ENCODE measurements at regions not wholly inside any gene's neighbourhood (a gene's known extent, or its start where the extent isn't known, plus 50 kb on each side); places are given as distances from the start of the nearest gene placed in this dataset.

GRCh38 chr16:35605921-35606320 lies 2146.5 kb downstream of the TP53TG3F start:
- H3K9me2 ChIP-seq (ENCODE audit: insufficient read depth) = no peaks in the 10 kb centered on the region
- H3K4me1 ChIP-seq (ENCODE audit: control insufficient read depth in 1 of 2, insufficient read depth in 2 of 2, low read length in 2 of 2) = no peaks in the 10 kb centered on the region
- intact Hi-C loops (cut with micrococcal nuclease) = loop anchor here (10.0 kb wide), 1 partner anchor 159 kb away; no protein-coding TSS in a partner anchor
- ATAC-seq (no peak), DNase-seq (ENCODE audit: low read depth, low spot score) (no peak)
- H3K79me2 ChIP-seq (ENCODE audit: insufficient read depth, low read length) = no peaks in the 10 kb centered on the region
- H3K9me3 ChIP-seq (ENCODE audit: control insufficient read depth in 1 of 2, insufficient read depth in 1 of 2, low read depth in 1 of 2, low read length in 2 of 2) = no peaks in the 10 kb centered on the region
- H3K4me3 ChIP-seq (replicated peaks in 1 of 2; ENCODE audit: low read depth in 1 of 2, low read length in 2 of 2) = no peak overlapping the region
- no peak overlapping the region for H2AFZ ChIP-seq (ENCODE audit: low read depth, low read length, poor library complexity, severe bottlenecking)
- no TSS peak for BruUV-seq (replicated peaks)
- no peaks in the 10 kb centered on the region for H3K36me3 ChIP-seq (ENCODE audit: control insufficient read depth in 1 of 2, insufficient read depth in 2 of 2, low read length in 2 of 2)
- H3K27ac ChIP-seq (ENCODE audit: low read depth, low read length) = no peak overlapping the region
- H3K9ac ChIP-seq (ENCODE audit: low read length) = no peak overlapping the region
- no peaks in the 10 kb centered on the region for H4K20me1 ChIP-seq (ENCODE audit: insufficient read depth)
- ChIA-PET POLR2A (no interaction called here), RAD21 (ENCODE audit: low non-redundant PET in 1 of 2, low total read pairs in 2 of 2, uncharacterized antibody in 2 of 2, unreplicated experiment in 2 of 2) (no interaction called here), CTCF (no interaction called here)
- TF ChIP-seq SP1 (IDR thresholded peaks at IDR 0.05; ENCODE audit: low read depth) = no peak
- TF ChIP-seq, protein P1, sequence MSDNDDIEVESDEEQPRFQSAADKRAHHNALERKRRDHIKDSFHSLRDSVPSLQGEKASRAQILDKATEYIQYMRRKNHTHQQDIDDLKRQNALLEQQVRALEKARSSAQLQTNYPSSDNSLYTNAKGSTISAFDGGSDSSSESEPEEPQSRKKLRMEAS (IDR thresholded peaks at IDR 0.05) = no peak
- TF ChIP-seq POLR2AphosphoS5 (IDR thresholded peaks at IDR 0.05; ENCODE audit: low read depth, low read length) = no peak
- TF ChIP-seq, protein P2, sequence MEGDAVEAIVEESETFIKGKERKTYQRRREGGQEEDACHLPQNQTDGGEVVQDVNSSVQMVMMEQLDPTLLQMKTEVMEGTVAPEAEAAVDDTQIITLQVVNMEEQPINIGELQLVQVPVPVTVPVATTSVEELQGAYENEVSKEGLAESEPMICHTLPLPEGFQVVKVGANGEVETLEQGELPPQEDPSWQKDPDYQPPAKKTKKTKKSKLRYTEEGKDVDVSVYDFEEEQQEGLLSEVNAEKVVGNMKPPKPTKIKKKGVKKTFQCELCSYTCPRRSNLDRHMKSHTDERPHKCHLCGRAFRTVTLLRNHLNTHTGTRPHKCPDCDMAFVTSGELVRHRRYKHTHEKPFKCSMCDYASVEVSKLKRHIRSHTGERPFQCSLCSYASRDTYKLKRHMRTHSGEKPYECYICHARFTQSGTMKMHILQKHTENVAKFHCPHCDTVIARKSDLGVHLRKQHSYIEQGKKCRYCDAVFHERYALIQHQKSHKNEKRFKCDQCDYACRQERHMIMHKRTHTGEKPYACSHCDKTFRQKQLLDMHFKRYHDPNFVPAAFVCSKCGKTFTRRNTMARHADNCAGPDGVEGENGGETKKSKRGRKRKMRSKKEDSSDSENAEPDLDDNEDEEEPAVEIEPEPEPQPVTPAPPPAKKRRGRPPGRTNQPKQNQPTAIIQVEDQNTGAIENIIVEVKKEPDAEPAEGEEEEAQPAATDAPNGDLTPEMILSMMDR (IDR thresholded peaks at IDR 0.05 in 2 of 3, conservative IDR thresholded peaks at IDR 0.05 in 1 of 3; ENCODE audit: borderline replicate concordance in 1 of 3, insufficient read depth in 1 of 3, low read depth in 2 of 3, low read length in 2 of 3) = no peak
- TF ChIP-seq ELF1 (IDR thresholded peaks at IDR 0.05; ENCODE audit: borderline replicate concordance, low read depth) = no peak
- no peak for TF ChIP-seq EZH2phosphoT487 (IDR thresholded peaks at IDR 0.05; ENCODE audit: borderline replicate concordance)
- no peak for TF ChIP-seq CBX3 (IDR thresholded peaks at IDR 0.05; ENCODE audit: low read depth)
- no peak for TF ChIP-seq RAD21 (IDR thresholded peaks at IDR 0.05; ENCODE audit: low read depth)
- TF ChIP-seq FOSL1 (IDR thresholded peaks at IDR 0.05; ENCODE audit: low read depth) = no peak
- TF ChIP-seq JUND (IDR thresholded peaks at IDR 0.05) = no peak
- TF ChIP-seq ZFX (IDR thresholded peaks at IDR 0.05) = no peak
- no peak for TF ChIP-seq SIN3A (IDR thresholded peaks at IDR 0.05; ENCODE audit: low read depth)
- H3K4me2 ChIP-seq (ENCODE audit: low read length) = no peak overlapping the region
- H3K27me3 ChIP-seq (ENCODE audit: insufficient read depth, low read length) = no peaks in the 10 kb centered on the region

Data from HCT116 (cell line).